Neural progenitor cell (in vitro differentiated cells): ENCODE measurements at regions not wholly inside any gene's neighbourhood (a gene's known extent, or its start where the extent isn't known, plus 50 kb on each side); places are given as distances from the start of the nearest gene placed in this dataset.

Source experiments
- DNase-seq: peaks from one replicate; pipeline ENCODE4 v3.0.0-alpha.2; 2016; ENCODE audit warnings: low spot score
- H2AFZ ChIP-seq: fragments of 200-600 bp; sonication (generic); replicated peaks from 2 replicates; pipeline ENCODE4 v1.6.1; 2016; ENCODE audit warnings: antibody characterized with exemption
- H3F3A ChIP-seq: fragments of 200-600 bp; sonication (generic); 2 replicates; pipeline ENCODE4 v1.6.1; 2016; ENCODE audit warnings: antibody characterized with exemption, low read depth
- H3K27ac ChIP-seq: fragments of 200-600 bp; sonication (generic); 2 replicates; pipeline ENCODE4 v1.5.1; 2016; ENCODE audit warnings: mild to moderate bottlenecking
- H3K27me3 ChIP-seq: fragments of 200-600 bp; sonication (generic); 2 replicates; pipeline ENCODE4 v1.6.1; 2016; ENCODE audit warnings: mild to moderate bottlenecking, moderate library complexity
- H3K36me3 ChIP-seq: fragments of 200-600 bp; sonication (generic); 2 replicates; pipeline ENCODE4 v1.5.1; 2016
- H3K4me1 ChIP-seq: fragments of 200-600 bp; sonication (generic); 2 replicates; pipeline ENCODE4 v1.6.1; 2016; ENCODE audit warnings: mixed run types
- H3K4me2 ChIP-seq: fragments of 200-600 bp; sonication (generic); 2 replicates; pipeline ENCODE4 v1.6.1; 2016
- H3K4me3 ChIP-seq: fragments of 200-600 bp; sonication (generic); 2 replicates; pipeline ENCODE4 v1.5.1; 2016
- H3K79me2 ChIP-seq: fragments of 200-600 bp; sonication (generic); 2 replicates; pipeline ENCODE4 v1.6.1; 2016; ENCODE audit warnings: low read depth
- H3K9ac ChIP-seq: fragments of 200-600 bp; sonication (generic); 2 replicates; pipeline ENCODE4 v1.6.1; 2016
- H3K9me3 ChIP-seq: fragments of 200-600 bp; sonication (generic); 2 replicates; pipeline ENCODE4 v1.5.1; 2016; ENCODE audit warnings: low read depth
- H4K20me1 ChIP-seq: fragments of 200-600 bp; sonication (generic); 2 replicates; pipeline ENCODE4 v1.6.1; 2016; ENCODE audit warnings: low read depth
- H3K27ac Mint-ChIP-seq: 3 replicates; pipeline ENCODE4 v1.8.0; 2021; ENCODE audit warnings: mixed read lengths
- H3K27me3 Mint-ChIP-seq: 2 replicates; pipeline ENCODE4 v1.8.0; 2022; ENCODE audit warnings: low read depth, mild to moderate bottlenecking, inconsistent platforms, moderate library complexity, mixed read lengths; ENCODE audit not compliant: insufficient read depth
- H3K36me3 Mint-ChIP-seq: 3 replicates; pipeline ENCODE4 v1.8.0; 2021; ENCODE audit warnings: mixed read lengths
- H3K4me1 Mint-ChIP-seq: 3 replicates; pipeline ENCODE4 v1.8.0; 2021; ENCODE audit warnings: mixed read lengths
- H3K4me3 Mint-ChIP-seq: 3 replicates; pipeline ENCODE4 v1.8.0; 2021; ENCODE audit warnings: mild to moderate bottlenecking, moderate library complexity, mixed read lengths
- H3K9me3 Mint-ChIP-seq: 3 replicates; pipeline ENCODE4 v1.8.0; 2020; ENCODE audit warnings: mixed read lengths
- EZH2 ChIP-seq: fragments of 200-600 bp; sonication (generic); IDR thresholded peaks from 2 replicates; pipeline ENCODE4 v1.6.1; 2017; ENCODE audit warnings: antibody characterized with exemption, mild to moderate bottlenecking, moderate library complexity
- EZH2phosphoT487 ChIP-seq: fragments of 200-600 bp; sonication (generic); IDR thresholded peaks from 2 replicates; pipeline ENCODE4 v1.6.1; 2017; ENCODE audit warnings: antibody characterized with exemption
- TF ChIP-seq, protein P1 (sequence below): fragments of 200-600 bp; sonication (generic); IDR thresholded peaks from 2 replicates; pipeline ENCODE4 v1.5.1; 2017; ENCODE audit warnings: antibody characterized with exemption, mild to moderate bottlenecking

DNA sequence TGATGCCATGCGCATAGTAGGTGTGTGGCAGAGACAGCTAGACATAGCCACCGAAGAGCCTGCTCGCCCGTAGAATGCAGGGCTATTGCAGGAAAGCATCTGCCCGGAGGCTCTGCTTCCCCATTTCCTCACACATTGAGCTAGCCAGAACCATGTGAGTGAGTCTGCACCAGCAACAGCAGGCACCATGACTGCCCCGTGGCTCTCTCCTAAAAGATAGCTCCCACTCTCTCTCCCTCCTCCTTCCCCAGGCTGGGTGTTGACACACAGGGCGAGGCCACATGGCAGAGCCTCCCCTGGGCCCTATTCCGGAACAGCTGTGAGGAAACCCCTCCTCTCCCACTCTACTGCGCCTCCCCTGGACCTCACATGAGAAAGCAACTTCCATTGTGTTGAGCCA, 52.3 kb upstream of the ATP12A start:
- no peak for TF ChIP-seq EZH2
- TF ChIP-seq EZH2phosphoT487 = no peak
- TF ChIP-seq, protein P1, sequence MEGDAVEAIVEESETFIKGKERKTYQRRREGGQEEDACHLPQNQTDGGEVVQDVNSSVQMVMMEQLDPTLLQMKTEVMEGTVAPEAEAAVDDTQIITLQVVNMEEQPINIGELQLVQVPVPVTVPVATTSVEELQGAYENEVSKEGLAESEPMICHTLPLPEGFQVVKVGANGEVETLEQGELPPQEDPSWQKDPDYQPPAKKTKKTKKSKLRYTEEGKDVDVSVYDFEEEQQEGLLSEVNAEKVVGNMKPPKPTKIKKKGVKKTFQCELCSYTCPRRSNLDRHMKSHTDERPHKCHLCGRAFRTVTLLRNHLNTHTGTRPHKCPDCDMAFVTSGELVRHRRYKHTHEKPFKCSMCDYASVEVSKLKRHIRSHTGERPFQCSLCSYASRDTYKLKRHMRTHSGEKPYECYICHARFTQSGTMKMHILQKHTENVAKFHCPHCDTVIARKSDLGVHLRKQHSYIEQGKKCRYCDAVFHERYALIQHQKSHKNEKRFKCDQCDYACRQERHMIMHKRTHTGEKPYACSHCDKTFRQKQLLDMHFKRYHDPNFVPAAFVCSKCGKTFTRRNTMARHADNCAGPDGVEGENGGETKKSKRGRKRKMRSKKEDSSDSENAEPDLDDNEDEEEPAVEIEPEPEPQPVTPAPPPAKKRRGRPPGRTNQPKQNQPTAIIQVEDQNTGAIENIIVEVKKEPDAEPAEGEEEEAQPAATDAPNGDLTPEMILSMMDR = no peak
- Mint-ChIP-seq H3K9me3 (peaks cover 3% of the 10 kb centered on the region), H3K4me3 (no peak overlapping the region), H3K4me1 (peaks cover 14% of the 10 kb centered on the region), H3K27me3 (peaks cover 8% of the 10 kb centered on the region), H3K36me3 (no peaks in the 10 kb centered on the region), H3K27ac (no peak overlapping the region)
- no peaks in the 10 kb centered on the region for H4K20me1 ChIP-seq
- H3F3A ChIP-seq = no peaks in the 10 kb centered on the region
- H3K36me3 ChIP-seq = no peaks in the 10 kb centered on the region
- H3K79me2 ChIP-seq = no peaks in the 10 kb centered on the region
- no peaks in the 10 kb centered on the region for H3K9me3 ChIP-seq
- H3K4me3 ChIP-seq = no peak overlapping the region
- H3K4me2 ChIP-seq = no peak overlapping the region
- no peaks in the 10 kb centered on the region for H3K27me3 ChIP-seq
- no peak for DNase-seq
- H2AFZ ChIP-seq = no peak overlapping the region
- H3K4me1 ChIP-seq = no peaks in the 10 kb centered on the region
- H3K9ac ChIP-seq = no peak overlapping the region
- no peak overlapping the region for H3K27ac ChIP-seq

DNA sequence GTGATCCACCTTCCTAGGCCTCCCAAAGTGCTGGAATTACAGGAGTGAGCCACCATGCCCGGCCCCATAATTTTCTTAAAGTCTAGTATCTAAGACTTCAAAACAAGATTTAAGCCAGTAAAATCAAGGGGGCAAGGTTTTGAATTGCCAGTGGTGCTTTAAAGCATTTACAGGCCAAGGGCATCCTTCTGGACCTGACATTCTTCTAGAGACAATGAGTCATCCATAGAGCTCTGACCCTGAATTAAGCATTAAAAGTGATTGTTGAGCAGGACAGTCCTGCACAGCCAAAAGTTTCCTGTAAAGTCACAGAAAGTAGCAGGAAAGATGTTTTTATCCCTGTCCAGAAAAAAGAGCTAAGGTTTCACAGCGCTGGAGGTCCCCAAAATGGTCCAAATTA, 50.9 kb upstream of the ATP12A start:
- Mint-ChIP-seq H3K27me3 (peaks cover 6% of the 10 kb centered on the region), H3K27ac (no peak overlapping the region), H3K4me3 (no peak overlapping the region), H3K9me3 (peaks cover 3% of the 10 kb centered on the region), H3K4me1 (peaks cover 14% of the 10 kb centered on the region), H3K36me3 (no peaks in the 10 kb centered on the region)
- Histone ChIP-seq H3K4me1 (no peaks in the 10 kb centered on the region), H2AFZ (no peak overlapping the region), H3K27me3 (no peaks in the 10 kb centered on the region), H3K9me3 (no peaks in the 10 kb centered on the region), H3K4me2 (no peak overlapping the region), H4K20me1 (no peaks in the 10 kb centered on the region), H3K4me3 (no peak overlapping the region), H3K79me2 (no peaks in the 10 kb centered on the region), H3K27ac (no peak overlapping the region), H3K36me3 (no peaks in the 10 kb centered on the region), H3F3A (no peaks in the 10 kb centered on the region), H3K9ac (no peak overlapping the region)
- TF ChIP-seq EZH2phosphoT487 (no peak), EZH2 (no peak)
- TF ChIP-seq, protein P1 = no peak
- no peak for DNase-seq

DNA sequence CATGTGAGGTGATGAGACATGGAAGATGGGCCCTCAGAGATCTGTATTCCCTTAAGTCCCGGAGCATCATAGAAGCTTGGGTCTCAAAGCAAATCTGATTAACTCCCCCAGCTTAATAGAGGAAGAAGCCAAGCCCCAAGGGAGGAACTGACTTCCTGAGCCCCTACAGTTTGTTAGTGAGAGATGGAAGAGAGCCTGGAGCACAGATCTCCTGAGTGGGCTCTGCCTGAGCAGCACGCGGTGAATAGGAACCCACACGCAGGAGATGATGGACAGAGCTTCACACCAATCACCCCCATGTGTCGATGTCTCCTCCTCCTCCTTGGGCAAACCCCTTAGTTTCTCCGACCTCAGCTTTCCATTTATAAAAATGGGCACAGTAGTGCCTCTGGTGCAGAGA, 50.1 kb upstream of the ATP12A start:
- H3K4me1 ChIP-seq = no peaks in the 10 kb centered on the region
- no peaks in the 10 kb centered on the region for H3K36me3 ChIP-seq
- no peaks in the 10 kb centered on the region for H3K9me3 ChIP-seq
- H3K9me3 Mint-ChIP-seq = peaks cover 3% of the 10 kb centered on the region
- no peak overlapping the region for H2AFZ ChIP-seq
- peaks cover 14% of the 10 kb centered on the region for H3K4me1 Mint-ChIP-seq
- peaks cover 8% of the 10 kb centered on the region for H3K27me3 Mint-ChIP-seq
- no peaks in the 10 kb centered on the region for H3F3A ChIP-seq
- no peaks in the 10 kb centered on the region for H3K27me3 ChIP-seq
- H3K4me3 ChIP-seq = no peak overlapping the region
- no peak overlapping the region for H3K4me2 ChIP-seq
- TF ChIP-seq EZH2phosphoT487 (no peak), EZH2 (no peak)
- TF ChIP-seq, protein P1 = no peak
- H3K27ac Mint-ChIP-seq = no peak overlapping the region
- H3K36me3 Mint-ChIP-seq = no peaks in the 10 kb centered on the region
- H3K9ac ChIP-seq = no peak overlapping the region
- no peak for DNase-seq
- no peak overlapping the region for H3K27ac ChIP-seq
- H3K4me3 Mint-ChIP-seq = no peak overlapping the region
- no peaks in the 10 kb centered on the region for H4K20me1 ChIP-seq
- H3K79me2 ChIP-seq = no peaks in the 10 kb centered on the region
